ENCODE measurements at regions not wholly inside any gene's neighbourhood (a gene's known extent, or its start where the extent isn't known, plus 50 kb on each side); places are given as distances from the start of the nearest gene placed in this dataset.

- H2AFZ ChIP-seq (ENCODE audit: insufficient read depth, low read depth, low read length, poor library complexity, severe bottlenecking), result no peak overlapping the region
- peaks cover 0 to 2% (median 0%) of the 10 kb centered on the region in 3 donors for H3K9me3 ChIP-seq (ENCODE audit: control extremely low read depth in 1 of 3, control insufficient read depth in 2 of 3, insufficient read depth in 1 of 3, low read length in 2 of 3)
- no peak overlapping the region for H3K4me2 ChIP-seq (replicated peaks; ENCODE audit: low read depth, low read length, poor library complexity, severe bottlenecking)
- Mint-ChIP-seq H3K9me3 (ENCODE audit: insufficient read depth) (no peaks in the 10 kb centered on the region), H3K4me3 (no peak overlapping the region), H3K27ac (no peak overlapping the region), H3K4me1 (peaks cover 8% of the 10 kb centered on the region), H3K27me3 (no peaks in the 10 kb centered on the region)
- intact Hi-C loops (cut with micrococcal nuclease), result no loop called here
- ChIA-PET POLR2A (no interaction called here), CTCF (no interaction called here)
- TF ChIP-seq EZH2 (IDR thresholded peaks at IDR 0.05; ENCODE audit: borderline replicate concordance, insufficient read depth, low read depth, low read length, poor library complexity, severe bottlenecking) (no peak), CTCF (IDR thresholded peaks at IDR 0.05) (no peak)
- ATAC-seq (ENCODE audit: low read depth), result no peak
- no peak overlapping the region for H3K4me3 ChIP-seq (ENCODE audit: control extremely low read depth in 1 of 5, extremely low read depth in 1 of 5, insufficient read depth in 1 of 5, low read depth in 2 of 5, low read length in 4 of 5)
- DNase-seq, result no peak
- H3K27ac ChIP-seq (ENCODE audit: low read length in 2 of 2), result no peak overlapping the region
- H3K27me3 ChIP-seq (replicated peaks in 1 of 4; ENCODE audit: control extremely low read depth in 1 of 4, control insufficient read depth in 3 of 4, insufficient read depth in 4 of 4, low read length in 3 of 4), result no peaks in the 10 kb centered on the region
- H3K4me1 ChIP-seq (ENCODE audit: control insufficient read depth in 2 of 2, insufficient read depth in 2 of 2, low read length in 2 of 2), result peaks cover 4 to 5% of the 10 kb centered on the region in 2 donors
- no peak overlapping the region for H3K9ac ChIP-seq (ENCODE audit: low read length)
- 100% methylated on average over 1 of the region's 3 CpGs for WGBS (ENCODE audit: insufficient coverage)
- no peaks in the 10 kb centered on the region for H3K79me2 ChIP-seq (ENCODE audit: control insufficient read depth, insufficient read depth, low read length)
- H3K36me3 ChIP-seq (replicated peaks in 1 of 2; ENCODE audit: control extremely low read depth in 1 of 2, control insufficient read depth in 1 of 2, extremely low read depth in 1 of 2, insufficient read depth in 2 of 2, low read length in 1 of 2), result no peaks in the 10 kb centered on the region
- H4K20me1 ChIP-seq (ENCODE audit: control insufficient read depth, insufficient read depth, low read length, poor library complexity, severe bottlenecking), result no peaks in the 10 kb centered on the region
Observed at GRCh38 chr18:45156946-45157345, 458.3 kb upstream of the SLC14A2 start.

GRCh38 chr18:45157576-45157975, 457.7 kb upstream of the SLC14A2 start:
- Mint-ChIP-seq H3K27me3 (no peaks in the 10 kb centered on the region), H3K9me3 (ENCODE audit: insufficient read depth) (no peaks in the 10 kb centered on the region), H3K27ac (no peak overlapping the region), H3K4me1 (peaks cover 11% of the 10 kb centered on the region), H3K4me3 (no peak overlapping the region)
- TF ChIP-seq EZH2 (IDR thresholded peaks at IDR 0.05; ENCODE audit: borderline replicate concordance, insufficient read depth, low read depth, low read length, poor library complexity, severe bottlenecking) (no peak), CTCF (IDR thresholded peaks at IDR 0.05) (no peak)
- H3K4me2 ChIP-seq (replicated peaks; ENCODE audit: low read depth, low read length, poor library complexity, severe bottlenecking), result no peak overlapping the region
- no peak overlapping the region for H3K27ac ChIP-seq (ENCODE audit: low read length in 2 of 2)
- no peak overlapping the region for H3K4me3 ChIP-seq (ENCODE audit: control extremely low read depth in 1 of 5, extremely low read depth in 1 of 5, insufficient read depth in 1 of 5, low read depth in 2 of 5, low read length in 4 of 5)
- no peaks in the 10 kb centered on the region for H4K20me1 ChIP-seq (ENCODE audit: control insufficient read depth, insufficient read depth, low read length, poor library complexity, severe bottlenecking)
- no peaks in the 10 kb centered on the region for H3K36me3 ChIP-seq (replicated peaks in 1 of 2; ENCODE audit: control extremely low read depth in 1 of 2, control insufficient read depth in 1 of 2, extremely low read depth in 1 of 2, insufficient read depth in 2 of 2, low read length in 1 of 2)
- intact Hi-C loops (cut with micrococcal nuclease), result no loop called here
- H3K9ac ChIP-seq (ENCODE audit: low read length), result no peak overlapping the region
- no peak overlapping the region for H2AFZ ChIP-seq (ENCODE audit: insufficient read depth, low read depth, low read length, poor library complexity, severe bottlenecking)
- WGBS (ENCODE audit: insufficient coverage), result no CpG with 5 or more reads among the region's 1 CpG
- peaks cover 0 to 2% (median 0%) of the 10 kb centered on the region in 3 donors for H3K9me3 ChIP-seq (ENCODE audit: control extremely low read depth in 1 of 3, control insufficient read depth in 2 of 3, insufficient read depth in 1 of 3, low read length in 2 of 3)
- no peak for ATAC-seq (ENCODE audit: low read depth)
- no peak for DNase-seq
- H3K79me2 ChIP-seq (ENCODE audit: control insufficient read depth, insufficient read depth, low read length), result no peaks in the 10 kb centered on the region
- H3K27me3 ChIP-seq (replicated peaks in 1 of 4; ENCODE audit: control extremely low read depth in 1 of 4, control insufficient read depth in 3 of 4, insufficient read depth in 4 of 4, low read length in 3 of 4), result no peaks in the 10 kb centered on the region
- peaks cover 6 to 8% of the 10 kb centered on the region in 2 donors for H3K4me1 ChIP-seq (ENCODE audit: control insufficient read depth in 2 of 2, insufficient read depth in 2 of 2, low read length in 2 of 2)
- ChIA-PET POLR2A (no interaction called here), CTCF (no interaction called here)
